K562 (cell line): ENCODE measurements at regions not wholly inside any gene's neighbourhood (a gene's known extent, or its start where the extent isn't known, plus 50 kb on each side); places are given as distances from the start of the nearest gene placed in this dataset.

Experiments used
- CBFB ChIP-seq: sonication (generic); formaldehyde crosslinking; IDR thresholded peaks from 2 replicates; pipeline ENCODE4 v1.4.0; 2020; ENCODE audit warnings: mild to moderate bottlenecking, missing genetic modification reagents
- FOXM1 ChIP-seq, 2 experiments: fragments of 450-650 bp in 1 of 2; sonication (generic) in 1 of 2; formaldehyde crosslinking in 1 of 2; IDR thresholded peaks; 2 replicates each; pipeline versions ENCODE4 v1.6.1 to v1.9.0; 2017 to 2022; ENCODE audit warnings: low read depth in 2 of 2, mild to moderate bottlenecking in 2 of 2, missing genetic modification reagents in 1 of 2, moderate library complexity in 1 of 2
- ZNF232 ChIP-seq: sonication (generic); formaldehyde crosslinking; IDR thresholded peaks from 2 replicates; pipeline ENCODE4 v1.8.0; 2022; ENCODE audit warnings: mild to moderate bottlenecking, missing genetic modification reagents

DNA sequence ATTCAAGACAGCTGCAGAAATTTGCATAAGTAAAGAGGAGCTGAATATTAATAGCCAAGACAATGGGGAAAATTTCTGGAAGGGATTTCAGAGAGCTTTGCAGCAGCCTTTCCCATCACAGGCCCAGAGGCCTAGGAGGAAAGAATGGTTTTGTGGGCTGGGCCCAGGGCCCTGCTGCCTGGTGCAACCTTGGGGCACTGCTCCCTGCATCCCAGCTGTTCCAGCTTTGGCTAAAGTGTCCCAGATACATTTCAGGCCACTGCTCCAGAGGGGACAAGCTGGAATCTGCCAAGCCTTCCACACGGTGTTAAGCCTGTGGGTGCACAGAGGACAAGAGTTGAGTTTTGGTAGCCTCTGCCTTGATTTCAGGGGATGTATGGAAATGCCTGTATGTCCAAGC is 185.6 kb upstream of the SFRP2 start:
- no peak for TF ChIP-seq ZNF232 (CRISPR knock-in tag)
- TF ChIP-seq FOXM1 (IDR thresholded peaks at IDR 0.05; ENCODE audit: low read depth), result no peak
- TF ChIP-seq FOXM1 (CRISPR knock-in tag; IDR thresholded peaks at IDR 0.05; ENCODE audit: low read depth), result no peak
- no peak for TF ChIP-seq CBFB (CRISPR knock-in tag)
